DND-41 (cell line): ENCODE measurements at regions not wholly inside any gene's neighbourhood (a gene's known extent, or its start where the extent isn't known, plus 50 kb on each side); places are given as distances from the start of the nearest gene placed in this dataset.

Source experiments
- EZH2 ChIP-seq: IDR thresholded peaks from 3 replicates; pipeline ENCODE4 v1.6.1; 2012; ENCODE audit warnings: borderline replicate concordance, low read depth, mild to moderate bottlenecking, moderate library complexity, low read length, inconsistent platforms; ENCODE audit not compliant: severe bottlenecking
- TF ChIP-seq, protein P1 (sequence below): IDR thresholded peaks from 2 replicates; pipeline ENCODE4 v1.5.1; 2012; ENCODE audit warnings: borderline replicate concordance, low read length, moderate library complexity, mild to moderate bottlenecking; ENCODE audit not compliant: poor library complexity, severe bottlenecking; ENCODE audit errors: extremely low read depth

DNA sequence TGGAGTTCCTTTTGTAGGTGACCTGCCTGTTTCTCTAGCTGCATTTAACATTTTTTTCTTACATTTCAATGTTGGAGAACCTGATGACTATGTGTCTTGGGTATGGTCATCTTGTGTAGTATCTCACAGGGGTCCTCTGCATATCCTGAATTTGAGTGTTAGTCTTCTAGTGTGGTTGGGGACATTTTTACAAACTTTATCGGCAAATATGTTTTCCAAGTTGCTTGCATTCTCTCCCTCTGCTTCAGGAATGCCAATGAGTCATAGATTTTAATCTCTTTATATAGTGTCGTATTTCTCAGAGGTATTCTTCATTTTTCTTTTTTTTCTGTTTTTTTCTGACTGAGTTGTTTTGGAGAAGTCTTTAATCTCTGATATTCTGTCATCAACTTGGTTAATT lies 684.0 kb downstream of the NCAM2 start:
- TF ChIP-seq, protein P1, sequence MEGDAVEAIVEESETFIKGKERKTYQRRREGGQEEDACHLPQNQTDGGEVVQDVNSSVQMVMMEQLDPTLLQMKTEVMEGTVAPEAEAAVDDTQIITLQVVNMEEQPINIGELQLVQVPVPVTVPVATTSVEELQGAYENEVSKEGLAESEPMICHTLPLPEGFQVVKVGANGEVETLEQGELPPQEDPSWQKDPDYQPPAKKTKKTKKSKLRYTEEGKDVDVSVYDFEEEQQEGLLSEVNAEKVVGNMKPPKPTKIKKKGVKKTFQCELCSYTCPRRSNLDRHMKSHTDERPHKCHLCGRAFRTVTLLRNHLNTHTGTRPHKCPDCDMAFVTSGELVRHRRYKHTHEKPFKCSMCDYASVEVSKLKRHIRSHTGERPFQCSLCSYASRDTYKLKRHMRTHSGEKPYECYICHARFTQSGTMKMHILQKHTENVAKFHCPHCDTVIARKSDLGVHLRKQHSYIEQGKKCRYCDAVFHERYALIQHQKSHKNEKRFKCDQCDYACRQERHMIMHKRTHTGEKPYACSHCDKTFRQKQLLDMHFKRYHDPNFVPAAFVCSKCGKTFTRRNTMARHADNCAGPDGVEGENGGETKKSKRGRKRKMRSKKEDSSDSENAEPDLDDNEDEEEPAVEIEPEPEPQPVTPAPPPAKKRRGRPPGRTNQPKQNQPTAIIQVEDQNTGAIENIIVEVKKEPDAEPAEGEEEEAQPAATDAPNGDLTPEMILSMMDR, result no peak
- no peak for TF ChIP-seq EZH2
